Lower leg skin (tissue), 3 donors: ENCODE measurements at regions not wholly inside any gene's neighbourhood (a gene's known extent, or its start where the extent isn't known, plus 50 kb on each side); places are given as distances from the start of the nearest gene placed in this dataset.

Experiments used
- POLR2A ChIP-seq, 2 donors: fragments of 450-650 bp; IDR thresholded peaks; one replicate each; pipeline ENCODE4 v1.6.1; 2016 to 2017; ENCODE audit warnings: antibody characterized with exemption in 2 of 2, mild to moderate bottlenecking in 1 of 2, moderate library complexity in 1 of 2
- TF ChIP-seq, protein P1 (sequence below), 3 donors: fragments of 450-650 bp; IDR thresholded peaks; one replicate each; pipeline ENCODE4 v1.5.1; 2016; ENCODE audit warnings: antibody characterized with exemption in 3 of 3, mild to moderate bottlenecking in 3 of 3, moderate library complexity in 2 of 3

DNA sequence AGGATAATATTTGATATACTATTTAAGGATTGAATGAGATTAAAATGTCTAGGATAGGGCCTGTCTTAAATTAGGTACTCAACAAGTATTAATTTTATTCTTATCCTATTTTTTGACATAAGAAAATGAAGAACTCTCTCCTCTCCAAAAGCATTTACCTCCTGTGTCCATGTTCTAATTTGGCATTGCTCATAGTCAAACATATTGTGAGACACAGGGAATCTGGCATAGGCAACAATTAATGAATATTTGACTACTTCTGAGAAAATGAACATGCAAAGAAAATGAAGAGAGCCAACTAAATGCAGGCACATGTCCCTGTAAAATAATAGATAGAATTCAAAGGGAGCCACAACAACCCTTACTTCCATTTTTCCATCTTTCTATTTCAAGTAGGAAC lies 198.5 kb upstream of the C11orf87 start:
- TF ChIP-seq, protein P1, sequence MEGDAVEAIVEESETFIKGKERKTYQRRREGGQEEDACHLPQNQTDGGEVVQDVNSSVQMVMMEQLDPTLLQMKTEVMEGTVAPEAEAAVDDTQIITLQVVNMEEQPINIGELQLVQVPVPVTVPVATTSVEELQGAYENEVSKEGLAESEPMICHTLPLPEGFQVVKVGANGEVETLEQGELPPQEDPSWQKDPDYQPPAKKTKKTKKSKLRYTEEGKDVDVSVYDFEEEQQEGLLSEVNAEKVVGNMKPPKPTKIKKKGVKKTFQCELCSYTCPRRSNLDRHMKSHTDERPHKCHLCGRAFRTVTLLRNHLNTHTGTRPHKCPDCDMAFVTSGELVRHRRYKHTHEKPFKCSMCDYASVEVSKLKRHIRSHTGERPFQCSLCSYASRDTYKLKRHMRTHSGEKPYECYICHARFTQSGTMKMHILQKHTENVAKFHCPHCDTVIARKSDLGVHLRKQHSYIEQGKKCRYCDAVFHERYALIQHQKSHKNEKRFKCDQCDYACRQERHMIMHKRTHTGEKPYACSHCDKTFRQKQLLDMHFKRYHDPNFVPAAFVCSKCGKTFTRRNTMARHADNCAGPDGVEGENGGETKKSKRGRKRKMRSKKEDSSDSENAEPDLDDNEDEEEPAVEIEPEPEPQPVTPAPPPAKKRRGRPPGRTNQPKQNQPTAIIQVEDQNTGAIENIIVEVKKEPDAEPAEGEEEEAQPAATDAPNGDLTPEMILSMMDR (IDR thresholded peaks at IDR 0.05), result no peak
- no peak for TF ChIP-seq POLR2A (IDR thresholded peaks at IDR 0.05)
